SJCRH30 (cell line): ENCODE measurements at regions not wholly inside any gene's neighbourhood (a gene's known extent, or its start where the extent isn't known, plus 50 kb on each side); places are given as distances from the start of the nearest gene placed in this dataset.

Experiments
- DNase-seq, 2 experiments: peaks; one replicate each; pipeline ENCODE4 v3.0.0-alpha.2; 2015 to 2020
- H3K27ac ChIP-seq: fragments of 250-450 bp; sonication (Bioruptor Pico); 2 replicates; pipeline ENCODE4 v1.5.1; 2020; ENCODE audit warnings: mild to moderate bottlenecking, moderate library complexity
- H3K27me3 ChIP-seq: fragments of 250-450 bp; sonication (Bioruptor Pico); 2 replicates; pipeline ENCODE4 v1.5.1; 2020; ENCODE audit warnings: mild to moderate bottlenecking, moderate library complexity
- H3K36me3 ChIP-seq: fragments of 250-450 bp; sonication (Bioruptor Pico); 2 replicates; pipeline ENCODE4 v1.5.1; 2020; ENCODE audit warnings: mild to moderate bottlenecking, moderate library complexity
- H3K4me1 ChIP-seq: fragments of 250-450 bp; sonication (Bioruptor Pico); 2 replicates; pipeline ENCODE4 v1.5.1; 2020; ENCODE audit warnings: mild to moderate bottlenecking, moderate library complexity
- H3K4me3 ChIP-seq: fragments of 250-450 bp; sonication (Bioruptor Pico); 2 replicates; pipeline ENCODE4 v1.5.1; 2020; ENCODE audit warnings: mild to moderate bottlenecking, moderate library complexity
- H3K9me3 ChIP-seq: fragments of 250-450 bp; sonication (Bioruptor Pico); replicated peaks from 2 replicates; pipeline ENCODE4 v1.5.1; 2020; ENCODE audit warnings: mild to moderate bottlenecking, moderate library complexity

GRCh38 chr3:17927036-17927435 is 184.6 kb upstream of the TBC1D5 start:
- no peaks in the 10 kb centered on the region for H3K9me3 ChIP-seq
- H3K27ac ChIP-seq: no peak overlapping the region
- H3K27me3 ChIP-seq: no peaks in the 10 kb centered on the region
- H3K36me3 ChIP-seq: no peaks in the 10 kb centered on the region
- DNase-seq: no peak
- no peak overlapping the region for H3K4me3 ChIP-seq
- no peaks in the 10 kb centered on the region for H3K4me1 ChIP-seq

- no peaks in the 10 kb centered on the region for H3K27me3 ChIP-seq
- H3K36me3 ChIP-seq: no peaks in the 10 kb centered on the region
- no peaks in the 10 kb centered on the region for H3K9me3 ChIP-seq
- DNase-seq: no peak
- no peak overlapping the region for H3K27ac ChIP-seq
- no peaks in the 10 kb centered on the region for H3K4me1 ChIP-seq
- no peak overlapping the region for H3K4me3 ChIP-seq
These were observed 172.9 kb upstream of the TBC1D5 start for GRCh38 chr3:17915341-17915740.

GRCh38 chr3:17913359-17913758 is 170.9 kb upstream of the TBC1D5 start:
- no peaks in the 10 kb centered on the region for H3K4me1 ChIP-seq
- no peak overlapping the region for H3K4me3 ChIP-seq
- no peak overlapping the region for H3K27ac ChIP-seq
- no peaks in the 10 kb centered on the region for H3K27me3 ChIP-seq
- no peaks in the 10 kb centered on the region for H3K9me3 ChIP-seq
- DNase-seq: no peak
- H3K36me3 ChIP-seq: no peaks in the 10 kb centered on the region

- no peak overlapping the region for H3K27ac ChIP-seq
- H3K4me1 ChIP-seq: no peaks in the 10 kb centered on the region
These were observed 169.7 kb upstream of the TBC1D5 start for GRCh38 chr3:17911986-17912760.

GRCh38 chr3:17910922-17911321 is 168.5 kb upstream of the TBC1D5 start:
- H3K27me3 ChIP-seq: no peaks in the 10 kb centered on the region
- H3K36me3 ChIP-seq: no peaks in the 10 kb centered on the region
- H3K4me3 ChIP-seq: no peak overlapping the region
- H3K4me1 ChIP-seq: no peaks in the 10 kb centered on the region
- DNase-seq: no peak
- H3K9me3 ChIP-seq: no peaks in the 10 kb centered on the region
- H3K27ac ChIP-seq: no peak overlapping the region

More at GRCh38 chr3:17911986-17912760, 169.7 kb upstream of the TBC1D5 start:
- Histone ChIP-seq H3K9me3 (no peaks in the 10 kb centered on the region), H3K36me3 (no peaks in the 10 kb centered on the region), H3K4me3 (no peak overlapping the region), H3K27me3 (no peaks in the 10 kb centered on the region)
- DNase-seq: no peak

GRCh38 chr3:17909714-17910113 is 167.3 kb upstream of the TBC1D5 start:
- DNase-seq: no peak
- no peaks in the 10 kb centered on the region for H3K9me3 ChIP-seq
- H3K36me3 ChIP-seq: no peaks in the 10 kb centered on the region
- H3K27me3 ChIP-seq: no peaks in the 10 kb centered on the region
- H3K4me1 ChIP-seq: no peaks in the 10 kb centered on the region
- no peak overlapping the region for H3K4me3 ChIP-seq
- H3K27ac ChIP-seq: no peak overlapping the region

GRCh38 chr3:17908399-17909191 is 166.2 kb upstream of the TBC1D5 start:
- H3K4me3 ChIP-seq: no peak overlapping the region
- no peaks in the 10 kb centered on the region for H3K9me3 ChIP-seq
- no peak overlapping the region for H3K27ac ChIP-seq
- no peak for DNase-seq
- no peaks in the 10 kb centered on the region for H3K4me1 ChIP-seq
- H3K36me3 ChIP-seq: no peaks in the 10 kb centered on the region
- no peaks in the 10 kb centered on the region for H3K27me3 ChIP-seq

- DNase-seq: peak in 1 of 2 experiments; percentile 2
- Histone ChIP-seq H3K4me1 (no peaks in the 10 kb centered on the region), H3K27me3 (no peaks in the 10 kb centered on the region), H3K9me3 (no peaks in the 10 kb centered on the region), H3K4me3 (no peak overlapping the region), H3K36me3 (no peaks in the 10 kb centered on the region), H3K27ac (no peak overlapping the region)
These were observed 163.6 kb upstream of the TBC1D5 start for GRCh38 chr3:17905996-17906395.

- Histone ChIP-seq H3K36me3 (no peaks in the 10 kb centered on the region), H3K27ac (no peak overlapping the region), H3K4me3 (no peak overlapping the region), H3K27me3 (no peaks in the 10 kb centered on the region), H3K4me1 (no peaks in the 10 kb centered on the region), H3K9me3 (no peaks in the 10 kb centered on the region)
- no peak for DNase-seq
These were observed 159.5 kb upstream of the TBC1D5 start for GRCh38 chr3:17901893-17902292.

- H3K27me3 ChIP-seq: no peaks in the 10 kb centered on the region
- no peaks in the 10 kb centered on the region for H3K36me3 ChIP-seq
- H3K27ac ChIP-seq: no peak overlapping the region
- H3K4me1 ChIP-seq: no peaks in the 10 kb centered on the region
- peak; percentile 26 to 57 for DNase-seq
- no peak overlapping the region for H3K4me3 ChIP-seq
- no peaks in the 10 kb centered on the region for H3K9me3 ChIP-seq
These were observed 152.1 kb upstream of the TBC1D5 start for GRCh38 chr3:17894434-17895060.

- Histone ChIP-seq H3K4me3 (no peak overlapping the region), H3K36me3 (no peaks in the 10 kb centered on the region), H3K27ac (no peak overlapping the region), H3K4me1 (no peaks in the 10 kb centered on the region), H3K27me3 (no peaks in the 10 kb centered on the region), H3K9me3 (no peaks in the 10 kb centered on the region)
- DNase-seq: no peak
These were observed 148.9 kb upstream of the TBC1D5 start for GRCh38 chr3:17891139-17891856.

- Histone ChIP-seq H3K36me3 (no peaks in the 10 kb centered on the region), H3K27me3 (no peaks in the 10 kb centered on the region), H3K4me3 (no peak overlapping the region), H3K9me3 (no peaks in the 10 kb centered on the region), H3K27ac (no peak overlapping the region), H3K4me1 (no peaks in the 10 kb centered on the region)
- no peak for DNase-seq
These were observed 143.6 kb upstream of the TBC1D5 start for GRCh38 chr3:17885986-17886385.

- no peaks in the 10 kb centered on the region for H3K27me3 ChIP-seq
These were observed 140.6 kb upstream of the TBC1D5 start for GRCh38 chr3:17882981-17883380.

GRCh38 chr3:17877299-17877698 is 134.9 kb upstream of the TBC1D5 start:
- H3K27ac ChIP-seq: no peak overlapping the region
- H3K36me3 ChIP-seq: no peaks in the 10 kb centered on the region
- H3K4me3 ChIP-seq: no peak overlapping the region
- H3K9me3 ChIP-seq: no peaks in the 10 kb centered on the region
- H3K4me1 ChIP-seq: no peaks in the 10 kb centered on the region
- H3K27me3 ChIP-seq: no peaks in the 10 kb centered on the region
- DNase-seq: no peak

More at GRCh38 chr3:17882981-17883380, 140.6 kb upstream of the TBC1D5 start:
- Histone ChIP-seq H3K27ac (no peak overlapping the region), H3K36me3 (no peaks in the 10 kb centered on the region), H3K9me3 (no peaks in the 10 kb centered on the region), H3K4me3 (no peak overlapping the region), H3K4me1 (no peaks in the 10 kb centered on the region)
- DNase-seq: no peak

GRCh38 chr3:17874636-17875035 is 132.2 kb upstream of the TBC1D5 start:
- Histone ChIP-seq H3K4me1 (no peaks in the 10 kb centered on the region), H3K9me3 (no peaks in the 10 kb centered on the region), H3K27me3 (no peaks in the 10 kb centered on the region), H3K4me3 (no peak overlapping the region), H3K36me3 (no peaks in the 10 kb centered on the region), H3K27ac (no peak overlapping the region)
- DNase-seq: no peak
